SK-N-SH (cell line): ENCODE measurements at regions not wholly inside any gene's neighbourhood (a gene's known extent, or its start where the extent isn't known, plus 50 kb on each side); places are given as distances from the start of the nearest gene placed in this dataset.

Experiments used
- EP300 ChIP-seq, 2 experiments: IDR thresholded peaks; 2 replicates each; pipeline versions ENCODE4 v1.4.0 to v1.6.1; 2012; ENCODE audit warnings: borderline replicate concordance in 1 of 2, low read depth in 1 of 2, low read length in 1 of 2
- EZH2phosphoT487 ChIP-seq: fragments of 200-600 bp; sonication (generic); IDR thresholded peaks from 2 replicates; pipeline ENCODE4 v1.6.1; 2017; ENCODE audit warnings: low read depth, mixed run types, mild to moderate bottlenecking, antibody characterized with exemption, moderate library complexity, borderline replicate concordance
- FOXM1 ChIP-seq: IDR thresholded peaks from 2 replicates; pipeline ENCODE4 v1.4.0; 2012; ENCODE audit warnings: low read depth, mild to moderate bottlenecking
- GABPA ChIP-seq: IDR thresholded peaks from 2 replicates; pipeline ENCODE4 v1.4.0; 2012; ENCODE audit warnings: low read depth, mild to moderate bottlenecking
- NFIC ChIP-seq: IDR thresholded peaks from 2 replicates; pipeline ENCODE4 v1.4.0; 2012; ENCODE audit warnings: borderline replicate concordance
- POLR2AphosphoS5 ChIP-seq: IDR thresholded peaks from 2 replicates; pipeline ENCODE4 v1.6.1; 2012; ENCODE audit warnings: low read depth, low read length
- RAD21 ChIP-seq: IDR thresholded peaks from 2 replicates; pipeline ENCODE4 v1.6.1; 2012; ENCODE audit warnings: mild to moderate bottlenecking, low read length
- RCOR1 ChIP-seq: fragments of 150-350 bp; IDR thresholded peaks from 2 replicates; pipeline ENCODE4 v1.6.1; 2017; ENCODE audit warnings: antibody characterized with exemption, low read length
- RFX5 ChIP-seq: IDR thresholded peaks from 2 replicates; pipeline ENCODE4 v1.6.1; 2012; ENCODE audit warnings: mild to moderate bottlenecking, improper control_type of control experiment, low read length
- SMC3 ChIP-seq: IDR thresholded peaks from 2 replicates; pipeline ENCODE4 v1.6.1; 2012; ENCODE audit warnings: low read depth, low read length, improper control_type of control experiment
- TF ChIP-seq, protein P1 (sequence below): fragments of 200-600 bp; sonication (generic); IDR thresholded peaks from 2 replicates; pipeline ENCODE4 v1.6.1; 2017; ENCODE audit warnings: antibody characterized with exemption, mild to moderate bottlenecking, moderate library complexity

DNA sequence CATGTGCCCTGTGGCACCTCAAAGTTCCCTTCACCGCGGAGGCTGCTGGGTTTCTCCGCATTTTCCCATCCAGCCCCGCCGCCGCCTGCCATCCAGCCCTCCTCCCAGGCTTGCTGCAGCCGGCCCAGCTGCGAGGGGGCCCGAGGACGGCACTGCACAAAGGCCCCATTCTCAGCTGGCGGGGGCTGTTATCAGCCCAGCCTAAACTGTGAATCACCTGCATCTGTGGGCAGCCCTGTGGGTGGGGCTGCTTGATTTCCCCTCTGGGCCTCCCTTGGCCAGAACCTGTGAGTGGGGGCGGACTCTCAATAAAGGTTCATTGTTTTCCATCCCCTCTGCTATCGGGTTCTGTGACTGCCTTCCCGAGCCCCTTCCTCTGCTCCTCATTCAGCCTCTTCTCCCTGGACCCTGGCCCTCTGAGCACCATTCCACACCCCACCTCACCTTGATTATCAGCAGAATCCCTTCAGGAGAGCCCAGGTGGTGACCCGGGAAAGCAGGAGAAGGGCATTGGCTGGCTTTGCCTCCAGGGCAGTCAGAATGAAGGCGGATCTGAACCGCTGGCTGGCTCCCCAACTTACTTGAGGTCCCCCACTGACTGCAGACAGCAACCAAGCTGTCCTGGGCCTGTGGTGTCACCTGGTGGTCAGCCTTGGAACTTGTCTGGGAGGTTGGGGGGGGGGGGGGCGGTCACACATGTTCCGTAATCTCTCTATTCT lies 204.5 kb downstream of the ZFP36L2 start:
- no peak for TF ChIP-seq RCOR1
- TF ChIP-seq, protein P1, sequence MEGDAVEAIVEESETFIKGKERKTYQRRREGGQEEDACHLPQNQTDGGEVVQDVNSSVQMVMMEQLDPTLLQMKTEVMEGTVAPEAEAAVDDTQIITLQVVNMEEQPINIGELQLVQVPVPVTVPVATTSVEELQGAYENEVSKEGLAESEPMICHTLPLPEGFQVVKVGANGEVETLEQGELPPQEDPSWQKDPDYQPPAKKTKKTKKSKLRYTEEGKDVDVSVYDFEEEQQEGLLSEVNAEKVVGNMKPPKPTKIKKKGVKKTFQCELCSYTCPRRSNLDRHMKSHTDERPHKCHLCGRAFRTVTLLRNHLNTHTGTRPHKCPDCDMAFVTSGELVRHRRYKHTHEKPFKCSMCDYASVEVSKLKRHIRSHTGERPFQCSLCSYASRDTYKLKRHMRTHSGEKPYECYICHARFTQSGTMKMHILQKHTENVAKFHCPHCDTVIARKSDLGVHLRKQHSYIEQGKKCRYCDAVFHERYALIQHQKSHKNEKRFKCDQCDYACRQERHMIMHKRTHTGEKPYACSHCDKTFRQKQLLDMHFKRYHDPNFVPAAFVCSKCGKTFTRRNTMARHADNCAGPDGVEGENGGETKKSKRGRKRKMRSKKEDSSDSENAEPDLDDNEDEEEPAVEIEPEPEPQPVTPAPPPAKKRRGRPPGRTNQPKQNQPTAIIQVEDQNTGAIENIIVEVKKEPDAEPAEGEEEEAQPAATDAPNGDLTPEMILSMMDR: peak; percentile 47
- no peak for TF ChIP-seq EZH2phosphoT487
- no peak for TF ChIP-seq RFX5
- TF ChIP-seq POLR2AphosphoS5: no peak
- no peak for TF ChIP-seq EP300 (IDR thresholded peaks at IDR 0.05; ENCODE audit: borderline replicate concordance in 1 of 2, low read depth in 1 of 2, low read length in 1 of 2)
- TF ChIP-seq GABPA: no peak
- no peak for TF ChIP-seq FOXM1
- TF ChIP-seq RAD21: peak; percentile 24
- no peak for TF ChIP-seq SMC3
- TF ChIP-seq NFIC: no peak
